HG03060 (cell line): ENCODE measurements at regions not wholly inside any gene's neighbourhood (a gene's known extent, or its start where the extent isn't known, plus 50 kb on each side); places are given as distances from the start of the nearest gene placed in this dataset.

Experiments
- ATAC-seq: cut with Tn5 transposase; IDR thresholded peaks from one replicate; pipeline ENCODE4 v1.9.1; 2021; ENCODE audit warnings: low read depth, moderate number of reproducible peaks; ENCODE audit not compliant: unreplicated experiment

GRCh38 chr13:24073657-24074056 lies 86.9 kb upstream of the SPATA13 start:
- ATAC-seq, result no peak

- no peak for ATAC-seq
Observed at GRCh38 chr13:24074678-24075077, 85.8 kb upstream of the SPATA13 start.

- no peak for ATAC-seq
Observed at GRCh38 chr13:24075137-24075975, 85.2 kb upstream of the SPATA13 start.

GRCh38 chr13:24076109-24076508 lies 84.4 kb upstream of the SPATA13 start:
- no peak for ATAC-seq

GRCh38 chr13:24076636-24077035 lies 83.9 kb upstream of the SPATA13 start:
- ATAC-seq, result no peak

- no peak for ATAC-seq
Observed at GRCh38 chr13:24080134-24080533, 80.4 kb upstream of the SPATA13 start.

GRCh38 chr13:24081387-24081786 lies 79.1 kb upstream of the SPATA13 start:
- ATAC-seq, result no peak

- ATAC-seq, result no peak
Observed at GRCh38 chr13:24083141-24083540, 77.4 kb upstream of the SPATA13 start.

- no peak for ATAC-seq
Observed at GRCh38 chr13:24083722-24084421, 76.6 kb upstream of the SPATA13 start.

GRCh38 chr13:24085662-24086061 lies 74.9 kb upstream of the SPATA13 start:
- no peak for ATAC-seq

- ATAC-seq, result no peak
Observed at GRCh38 chr13:24086642-24087041, 73.9 kb upstream of the SPATA13 start.

GRCh38 chr13:24087605-24088225 lies 72.8 kb upstream of the SPATA13 start:
- ATAC-seq, result no peak

GRCh38 chr13:24090049-24090448 lies 70.5 kb upstream of the SPATA13 start:
- ATAC-seq, result no peak

- ATAC-seq, result no peak
Observed at GRCh38 chr13:24091080-24091479, 69.4 kb upstream of the SPATA13 start.

GRCh38 chr13:24092108-24092507 lies 68.4 kb upstream of the SPATA13 start:
- ATAC-seq, result no peak

- no peak for ATAC-seq
Observed at GRCh38 chr13:24093047-24093446, 67.5 kb upstream of the SPATA13 start.

GRCh38 chr13:24096659-24097058 lies 63.9 kb upstream of the SPATA13 start:
- no peak for ATAC-seq

GRCh38 chr13:24097064-24097463 lies 63.5 kb upstream of the SPATA13 start:
- no peak for ATAC-seq

GRCh38 chr13:24097667-24098066 lies 62.9 kb upstream of the SPATA13 start:
- ATAC-seq, result no peak

GRCh38 chr13:24099490-24099889 lies 61.0 kb upstream of the SPATA13 start:
- ATAC-seq, result no peak

- ATAC-seq, result no peak
Observed at GRCh38 chr13:24100188-24100587, 60.3 kb upstream of the SPATA13 start.
